K562 (cell line): ENCODE measurements at regions not wholly inside any gene's neighbourhood (a gene's known extent, or its start where the extent isn't known, plus 50 kb on each side); places are given as distances from the start of the nearest gene placed in this dataset.

Experiments
- BRD9 ChIP-seq: fragments of 450-650 bp; IDR thresholded peaks from 2 replicates; pipeline ENCODE4 v1.6.1; 2018; ENCODE audit warnings: low read depth; ENCODE audit not compliant: partially characterized antibody
- CHD4 ChIP-seq: fragments of 200-600 bp; sonication (generic); IDR thresholded peaks from 3 replicates; pipeline ENCODE4 v1.6.1; 2012; ENCODE audit warnings: low read depth, mild to moderate bottlenecking, mixed read lengths, low read length, inconsistent platforms; ENCODE audit not compliant: insufficient read depth, insufficient replicate concordance, poor library complexity, severe bottlenecking
- GTF2F1 ChIP-seq: IDR thresholded peaks from 2 replicates; pipeline ENCODE4 v1.6.1; 2011; ENCODE audit warnings: low read depth, low read length, improper control_type of control experiment
- HEY1 ChIP-seq: fragments of 250-450 bp; sonication (Bioruptor Pico); IDR thresholded peaks from 2 replicates; pipeline ENCODE4 v1.5.0; 2020; ENCODE audit warnings: mild to moderate bottlenecking, moderate library complexity, borderline replicate concordance
- JUNB ChIP-seq: fragments of 450-650 bp; formaldehyde crosslinking; conservative IDR thresholded peaks from 2 replicates; pipeline ENCODE4 v1.4.0; 2020; ENCODE audit warnings: mild to moderate bottlenecking
- NCOA1 ChIP-seq: fragments of 450-650 bp; IDR thresholded peaks from 2 replicates; pipeline ENCODE4 v1.6.1; 2016; ENCODE audit warnings: low read depth
- POLR2AphosphoS2 ChIP-seq: IDR thresholded peaks from 2 replicates; pipeline ENCODE4 v1.6.1; 2012; ENCODE audit warnings: low read length, improper control_type of control experiment
- POLR2AphosphoS5 ChIP-seq: IDR thresholded peaks from 2 replicates; pipeline ENCODE4 v1.6.1; 2011; ENCODE audit warnings: mild to moderate bottlenecking, low read depth, low read length, moderate library complexity; ENCODE audit not compliant: control insufficient read depth, insufficient read depth
- RCOR1 ChIP-seq, 2 experiments: IDR thresholded peaks; 2 replicates each; pipeline ENCODE4 v1.6.1; 2012; ENCODE audit warnings: low read depth in 2 of 2, low read length in 2 of 2, borderline replicate concordance in 1 of 2, improper control_type of control experiment in 1 of 2
- TAF7 ChIP-seq: fragments of 450-650 bp; IDR thresholded peaks from 2 replicates; pipeline ENCODE4 v1.6.1; 2016; ENCODE audit warnings: missing genetic modification characterization, missing compliant biosample characterization
- U2AF1 ChIP-seq: fragments of 200-400 bp; formaldehyde crosslinking; optimal IDR thresholded peaks from 2 replicates; pipeline ENCODE3; 2017; ENCODE audit warnings: mild to moderate bottlenecking, low read depth, low read length, moderate library complexity
- TF ChIP-seq, protein P1 (sequence below), 2 experiments: IDR thresholded peaks; 2 replicates each; pipeline ENCODE4 v1.6.1; 2011; ENCODE audit warnings: borderline replicate concordance in 1 of 2, control low read depth in 1 of 2, low read depth in 1 of 2, low read length in 1 of 2, mild to moderate bottlenecking in 1 of 2, mixed read lengths in 1 of 2, moderate library complexity in 1 of 2; ENCODE audit not compliant: insufficient read depth in 1 of 2, insufficient read length in 1 of 2, poor library complexity in 1 of 2, severe bottlenecking in 1 of 2; ENCODE audit errors: extremely low read depth in 1 of 2
- TF ChIP-seq, protein P2 (sequence below), 2 experiments: IDR thresholded peaks in 1 of 2; conservative IDR thresholded peaks in 1 of 2; 2 replicates each; pipeline ENCODE4 v1.6.1; 2016; ENCODE audit warnings: low read depth in 2 of 2, mild to moderate bottlenecking in 1 of 2, missing compliant biosample characterization in 1 of 2, missing genetic modification characterization in 1 of 2, moderate library complexity in 1 of 2
- TF ChIP-seq, protein P3 (sequence below): fragments of 450-650 bp; IDR thresholded peaks from 2 replicates; pipeline ENCODE4 v1.7.1; 2018; ENCODE audit warnings: mild to moderate bottlenecking, low read depth; ENCODE audit not compliant: partially characterized antibody
- TF ChIP-seq, protein P4 (sequence below), 2 experiments: fragments of 450-650 bp; IDR thresholded peaks; 2 replicates each; pipeline ENCODE4 v1.6.1; 2016

DNA sequence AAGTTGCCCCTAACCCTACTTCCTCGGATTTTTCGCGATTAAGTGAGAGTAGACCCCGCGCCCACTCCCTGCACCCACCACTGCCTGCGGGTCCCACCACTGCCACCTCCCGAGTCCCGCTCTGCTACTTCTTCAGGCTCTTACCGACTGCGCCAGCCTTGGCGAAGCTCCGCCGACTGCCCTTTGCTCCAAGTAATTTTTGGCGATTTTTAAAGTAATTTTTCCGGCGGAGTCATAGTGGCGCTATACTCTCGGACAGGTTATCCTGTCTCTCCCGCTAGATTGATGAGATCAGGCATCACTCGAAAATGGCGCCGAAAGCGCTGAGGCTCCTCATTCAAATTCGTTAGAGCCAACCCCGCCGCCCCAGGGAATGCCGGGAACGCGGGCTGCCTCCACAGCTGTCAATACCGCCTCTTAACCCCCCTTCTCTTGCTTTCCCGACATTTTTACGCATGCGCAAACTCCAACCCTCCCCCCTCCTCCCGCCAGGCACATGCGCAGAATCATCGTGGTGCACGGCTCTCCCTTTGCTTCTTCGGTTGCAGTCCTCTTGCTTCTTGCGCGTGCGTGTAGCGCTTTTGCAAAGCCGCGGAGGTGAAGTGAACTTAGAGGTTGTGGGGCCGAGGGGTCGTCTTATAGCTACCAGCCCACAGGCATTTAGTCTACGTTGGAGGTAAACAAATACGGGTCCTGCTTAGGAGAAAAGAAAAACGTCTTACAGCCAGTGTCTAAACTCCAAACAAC, 66.6 kb downstream of the KCNRG start (continued):
- TF ChIP-seq JUNB (CRISPR knock-in tag): no peak
- peak; percentile 36; the same call in 1 of the 2 replicates for TF ChIP-seq POLR2AphosphoS2
- TF ChIP-seq, protein P1, sequence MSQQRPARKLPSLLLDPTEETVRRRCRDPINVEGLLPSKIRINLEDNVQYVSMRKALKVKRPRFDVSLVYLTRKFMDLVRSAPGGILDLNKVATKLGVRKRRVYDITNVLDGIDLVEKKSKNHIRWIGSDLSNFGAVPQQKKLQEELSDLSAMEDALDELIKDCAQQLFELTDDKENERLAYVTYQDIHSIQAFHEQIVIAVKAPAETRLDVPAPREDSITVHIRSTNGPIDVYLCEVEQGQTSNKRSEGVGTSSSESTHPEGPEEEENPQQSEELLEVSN (IDR thresholded peaks at IDR 0.05; ENCODE audit: borderline replicate concordance in 1 of 2, extremely low read depth in 1 of 2, insufficient read depth in 1 of 2, insufficient read length in 1 of 2, low read depth in 1 of 2, low read length in 1 of 2, poor library complexity in 1 of 2, severe bottlenecking in 1 of 2): peak; percentile 36 to 52
- TF ChIP-seq, protein P2, sequence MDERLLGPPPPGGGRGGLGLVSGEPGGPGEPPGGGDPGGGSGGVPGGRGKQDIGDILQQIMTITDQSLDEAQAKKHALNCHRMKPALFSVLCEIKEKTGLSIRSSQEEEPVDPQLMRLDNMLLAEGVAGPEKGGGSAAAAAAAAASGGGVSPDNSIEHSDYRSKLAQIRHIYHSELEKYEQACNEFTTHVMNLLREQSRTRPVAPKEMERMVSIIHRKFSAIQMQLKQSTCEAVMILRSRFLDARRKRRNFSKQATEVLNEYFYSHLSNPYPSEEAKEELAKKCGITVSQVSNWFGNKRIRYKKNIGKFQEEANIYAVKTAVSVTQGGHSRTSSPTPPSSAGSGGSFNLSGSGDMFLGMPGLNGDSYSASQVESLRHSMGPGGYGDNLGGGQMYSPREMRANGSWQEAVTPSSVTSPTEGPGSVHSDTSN (CRISPR knock-in tag; IDR thresholded peaks at IDR 0.05; ENCODE audit: low read depth): no peak
- TF ChIP-seq, protein P2 (tag; conservative IDR thresholded peaks at IDR 0.05; ENCODE audit: low read depth): peak; percentile 82
- peak; percentile 71; the same call in 1 of the 2 replicates for TF ChIP-seq GTF2F1
- TF ChIP-seq RCOR1 (IDR thresholded peaks at IDR 0.05; ENCODE audit: borderline replicate concordance in 1 of 2, low read depth in 2 of 2, low read length in 2 of 2): 0 out of 4 replicates have a peak, but pooled peaks of 1 of the 2 experiments have one; percentile 4
- TF ChIP-seq POLR2AphosphoS5: peak; percentile 38; the same call in 1 of the 2 replicates
- TF ChIP-seq TAF7 (tag): peak; percentile 52; the same call in 1 of the 2 replicates
- no peak for TF ChIP-seq HEY1 (CRISPR knock-in tag)
- TF ChIP-seq, protein P3, sequence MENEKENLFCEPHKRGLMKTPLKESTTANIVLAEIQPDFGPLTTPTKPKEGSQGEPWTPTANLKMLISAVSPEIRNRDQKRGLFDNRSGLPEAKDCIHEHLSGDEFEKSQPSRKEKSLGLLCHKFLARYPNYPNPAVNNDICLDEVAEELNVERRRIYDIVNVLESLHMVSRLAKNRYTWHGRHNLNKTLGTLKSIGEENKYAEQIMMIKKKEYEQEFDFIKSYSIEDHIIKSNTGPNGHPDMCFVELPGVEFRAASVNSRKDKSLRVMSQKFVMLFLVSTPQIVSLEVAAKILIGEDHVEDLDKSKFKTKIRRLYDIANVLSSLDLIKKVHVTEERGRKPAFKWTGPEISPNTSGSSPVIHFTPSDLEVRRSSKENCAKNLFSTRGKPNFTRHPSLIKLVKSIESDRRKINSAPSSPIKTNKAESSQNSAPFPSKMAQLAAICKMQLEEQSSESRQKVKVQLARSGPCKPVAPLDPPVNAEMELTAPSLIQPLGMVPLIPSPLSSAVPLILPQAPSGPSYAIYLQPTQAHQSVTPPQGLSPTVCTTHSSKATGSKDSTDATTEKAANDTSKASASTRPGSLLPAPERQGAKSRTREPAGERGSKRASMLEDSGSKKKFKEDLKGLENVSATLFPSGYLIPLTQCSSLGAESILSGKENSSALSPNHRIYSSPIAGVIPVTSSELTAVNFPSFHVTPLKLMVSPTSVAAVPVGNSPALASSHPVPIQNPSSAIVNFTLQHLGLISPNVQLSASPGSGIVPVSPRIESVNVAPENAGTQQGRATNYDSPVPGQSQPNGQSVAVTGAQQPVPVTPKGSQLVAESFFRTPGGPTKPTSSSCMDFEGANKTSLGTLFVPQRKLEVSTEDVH: peak; percentile 55
- no peak for TF ChIP-seq CHD4
- TF ChIP-seq, protein P4, sequence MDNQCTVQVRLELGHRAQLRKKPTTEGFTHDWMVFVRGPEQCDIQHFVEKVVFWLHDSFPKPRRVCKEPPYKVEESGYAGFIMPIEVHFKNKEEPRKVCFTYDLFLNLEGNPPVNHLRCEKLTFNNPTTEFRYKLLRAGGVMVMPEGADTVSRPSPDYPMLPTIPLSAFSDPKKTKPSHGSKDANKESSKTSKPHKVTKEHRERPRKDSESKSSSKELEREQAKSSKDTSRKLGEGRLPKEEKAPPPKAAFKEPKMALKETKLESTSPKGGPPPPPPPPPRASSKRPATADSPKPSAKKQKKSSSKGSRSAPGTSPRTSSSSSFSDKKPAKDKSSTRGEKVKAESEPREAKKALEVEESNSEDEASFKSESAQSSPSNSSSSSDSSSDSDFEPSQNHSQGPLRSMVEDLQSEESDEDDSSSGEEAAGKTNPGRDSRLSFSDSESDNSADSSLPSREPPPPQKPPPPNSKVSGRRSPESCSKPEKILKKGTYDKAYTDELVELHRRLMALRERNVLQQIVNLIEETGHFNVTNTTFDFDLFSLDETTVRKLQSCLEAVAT (IDR thresholded peaks at IDR 0.05): peak; percentile 77 to 86; a peak in 2 of 4 replicates
- TF ChIP-seq U2AF1: no peak
- TF ChIP-seq BRD9: peak; percentile 66
- no peak; the same call in 1 of the 2 replicates for TF ChIP-seq NCOA1
